Cardiac fibroblast (primary cell): ENCODE measurements at regions not wholly inside any gene's neighbourhood (a gene's known extent, or its start where the extent isn't known, plus 50 kb on each side); places are given as distances from the start of the nearest gene placed in this dataset.

ENCODE experiments used
- DNase-seq, 2 donors: peaks; one replicate each; pipeline versions ENCODE4 v3.0.0 to v3.0.0-alpha.2; 2010; ENCODE audit warnings: low read depth in 2 of 2
- H3K4me3 ChIP-seq, 2 donors: replicated peaks in 1 of 2; 1 replicate in 1 of 2; 2 replicates in 1 of 2; pipeline ENCODE4 v1.5.1; 2011; ENCODE audit warnings: low read depth in 2 of 2, low read length in 2 of 2, mild to moderate bottlenecking in 2 of 2, moderate library complexity in 1 of 2
- TF ChIP-seq, protein P1 (sequence below): IDR thresholded peaks from one replicate; pipeline ENCODE4 v1.5.1; 2011; ENCODE audit warnings: low read depth, mild to moderate bottlenecking, low read length, inconsistent platforms

DNA sequence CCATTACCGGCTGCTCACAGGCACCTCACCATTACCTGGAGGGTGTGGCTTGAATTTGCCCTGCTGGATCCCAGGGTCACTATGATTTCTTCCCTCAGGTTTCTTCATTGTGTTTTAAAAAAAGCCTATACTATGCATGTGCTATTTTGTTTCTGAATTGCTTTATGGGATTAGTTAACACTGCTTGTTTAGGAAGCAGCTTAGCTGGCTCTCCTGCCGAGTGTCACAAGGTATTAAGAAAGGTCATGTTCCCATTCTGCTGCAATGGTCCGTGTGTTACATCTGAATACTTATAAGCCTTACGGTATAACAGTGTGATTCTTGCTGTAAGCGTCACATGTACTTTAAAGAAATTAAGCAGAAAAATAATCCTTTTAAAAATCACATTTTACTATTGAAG is 380.6 kb upstream of the B3GAT1 start:
- H3K4me3 ChIP-seq = no peak overlapping the region
- TF ChIP-seq, protein P1, sequence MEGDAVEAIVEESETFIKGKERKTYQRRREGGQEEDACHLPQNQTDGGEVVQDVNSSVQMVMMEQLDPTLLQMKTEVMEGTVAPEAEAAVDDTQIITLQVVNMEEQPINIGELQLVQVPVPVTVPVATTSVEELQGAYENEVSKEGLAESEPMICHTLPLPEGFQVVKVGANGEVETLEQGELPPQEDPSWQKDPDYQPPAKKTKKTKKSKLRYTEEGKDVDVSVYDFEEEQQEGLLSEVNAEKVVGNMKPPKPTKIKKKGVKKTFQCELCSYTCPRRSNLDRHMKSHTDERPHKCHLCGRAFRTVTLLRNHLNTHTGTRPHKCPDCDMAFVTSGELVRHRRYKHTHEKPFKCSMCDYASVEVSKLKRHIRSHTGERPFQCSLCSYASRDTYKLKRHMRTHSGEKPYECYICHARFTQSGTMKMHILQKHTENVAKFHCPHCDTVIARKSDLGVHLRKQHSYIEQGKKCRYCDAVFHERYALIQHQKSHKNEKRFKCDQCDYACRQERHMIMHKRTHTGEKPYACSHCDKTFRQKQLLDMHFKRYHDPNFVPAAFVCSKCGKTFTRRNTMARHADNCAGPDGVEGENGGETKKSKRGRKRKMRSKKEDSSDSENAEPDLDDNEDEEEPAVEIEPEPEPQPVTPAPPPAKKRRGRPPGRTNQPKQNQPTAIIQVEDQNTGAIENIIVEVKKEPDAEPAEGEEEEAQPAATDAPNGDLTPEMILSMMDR = no peak
- no peak for DNase-seq

DNA sequence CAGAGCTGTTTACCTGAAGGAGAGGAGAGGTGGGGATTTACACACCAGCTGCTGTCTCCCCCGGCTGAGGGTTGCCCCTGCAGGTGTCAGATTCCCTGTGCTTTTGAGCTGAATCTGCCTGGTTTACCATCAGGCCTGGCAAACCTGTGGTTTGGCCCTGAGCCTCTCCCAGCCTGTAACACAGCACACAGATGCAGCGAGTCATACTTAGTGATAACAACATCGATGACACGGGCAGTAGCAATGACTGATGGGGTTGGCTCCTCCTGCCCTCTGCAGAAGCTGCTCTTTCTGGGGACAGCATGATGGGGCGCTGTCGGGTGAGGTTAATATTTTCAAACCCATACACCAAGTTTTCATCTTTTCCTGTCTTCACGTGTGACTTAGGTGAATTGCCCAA is 380.0 kb upstream of the B3GAT1 start:
- no peak for DNase-seq
- TF ChIP-seq, protein P1 = no peak
- H3K4me3 ChIP-seq = no peak overlapping the region

DNA sequence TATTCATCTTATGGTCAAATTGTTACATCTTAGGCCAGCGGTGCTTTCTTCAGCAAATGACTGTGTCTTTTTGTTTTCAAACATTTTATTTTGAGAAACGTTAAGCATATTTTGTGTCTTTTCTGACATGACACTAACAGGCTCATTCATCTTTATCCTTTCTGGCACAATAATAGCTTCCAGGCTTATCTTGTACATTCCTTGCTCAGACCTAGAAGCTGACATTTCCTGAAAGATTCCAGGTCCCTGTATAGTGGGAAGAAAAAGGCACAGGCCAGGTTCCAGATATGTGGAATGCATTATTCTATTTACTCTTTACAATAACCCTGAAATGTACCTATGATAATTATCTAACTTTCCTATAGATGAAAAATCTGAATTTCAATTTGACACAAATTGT is 379.1 kb upstream of the B3GAT1 start:
- DNase-seq = no peak
- H3K4me3 ChIP-seq = no peak overlapping the region
- TF ChIP-seq, protein P1 = no peak

GRCh38 chr11:134789104-134789503 is 377.1 kb upstream of the B3GAT1 start:
- no peak for DNase-seq
- TF ChIP-seq, protein P1 = no peak
- no peak overlapping the region for H3K4me3 ChIP-seq

- TF ChIP-seq, protein P1 = no peak
- DNase-seq = no peak
- no peak overlapping the region for H3K4me3 ChIP-seq
These were observed 374.6 kb upstream of the B3GAT1 start for GRCh38 chr11:134786636-134787035.

GRCh38 chr11:134785660-134786284 is 373.7 kb upstream of the B3GAT1 start:
- DNase-seq = no peak
- H3K4me3 ChIP-seq = no peak overlapping the region
- TF ChIP-seq, protein P1 = no peak

GRCh38 chr11:134785059-134785458 is 373.0 kb upstream of the B3GAT1 start:
- no peak overlapping the region for H3K4me3 ChIP-seq
- no peak for DNase-seq
- TF ChIP-seq, protein P1 = no peak
